ENCODE measurements at regions not wholly inside any gene's neighbourhood (a gene's known extent, or its start where the extent isn't known, plus 50 kb on each side); places are given as distances from the start of the nearest gene placed in this dataset.

- Mint-ChIP-seq H3K27me3 (peaks cover 9% of the 10 kb centered on the region), H3K36me3 (peaks cover 2% of the 10 kb centered on the region), H3K4me3 (no peak overlapping the region), H3K27ac (no peak overlapping the region), H3K9me3 (no peaks in the 10 kb centered on the region), H3K4me1 (no peaks in the 10 kb centered on the region)
- ATAC-seq (ENCODE audit: low read depth) (no peak), DNase-seq (ENCODE audit: low spot score in 2 of 2) (no peak)
These were observed 260.6 kb upstream of the NCKAP5 start for GRCh38 chr2:133828913-133829312.

GRCh38 chr2:133829450-133830020 is 261.3 kb upstream of the NCKAP5 start:
- Mint-ChIP-seq H3K9me3 (no peaks in the 10 kb centered on the region), H3K4me3 (no peak overlapping the region), H3K36me3 (peaks cover 2% of the 10 kb centered on the region), H3K27ac (no peak overlapping the region), H3K27me3 (peaks cover 9% of the 10 kb centered on the region), H3K4me1 (no peaks in the 10 kb centered on the region)
- DNase-seq (ENCODE audit: low spot score in 2 of 2) (no peak), ATAC-seq (ENCODE audit: low read depth) (no peak)

GRCh38 chr2:133833746-133834145 is 265.5 kb upstream of the NCKAP5 start:
- DNase-seq (ENCODE audit: low spot score in 2 of 2) = no peak
- Mint-ChIP-seq H3K27me3 (no peaks in the 10 kb centered on the region), H3K4me3 (no peak overlapping the region), H3K4me1 (peaks cover 2% of the 10 kb centered on the region), H3K9me3 (no peaks in the 10 kb centered on the region), H3K36me3 (no peaks in the 10 kb centered on the region), H3K27ac (no peak overlapping the region)
- no peak for ATAC-seq (ENCODE audit: low read depth)

GRCh38 chr2:133835821-133836619 is 267.8 kb upstream of the NCKAP5 start:
- H3K27me3 Mint-ChIP-seq = no peaks in the 10 kb centered on the region
- H3K27ac Mint-ChIP-seq = no peak overlapping the region
- no peaks in the 10 kb centered on the region for H3K36me3 Mint-ChIP-seq
- ATAC-seq (ENCODE audit: low read depth) = peak; percentile 52
- H3K9me3 Mint-ChIP-seq = no peaks in the 10 kb centered on the region
- no peak overlapping the region for H3K4me3 Mint-ChIP-seq
- H3K4me1 Mint-ChIP-seq = peaks cover 2% of the 10 kb centered on the region
- no peak for DNase-seq (ENCODE audit: low spot score in 2 of 2)

GRCh38 chr2:133836691-133837345 is 268.6 kb upstream of the NCKAP5 start:
- no peak overlapping the region for H3K4me3 Mint-ChIP-seq
- no peak for DNase-seq (ENCODE audit: low spot score in 2 of 2)
- no peak overlapping the region for H3K27ac Mint-ChIP-seq
- H3K4me1 Mint-ChIP-seq = peaks cover 2% of the 10 kb centered on the region
- H3K9me3 Mint-ChIP-seq = no peaks in the 10 kb centered on the region
- H3K36me3 Mint-ChIP-seq = no peaks in the 10 kb centered on the region
- H3K27me3 Mint-ChIP-seq = no peaks in the 10 kb centered on the region
- no peak for ATAC-seq (ENCODE audit: low read depth)

GRCh38 chr2:133837441-133838094 is 269.3 kb upstream of the NCKAP5 start:
- no peak for DNase-seq (ENCODE audit: low spot score in 2 of 2)

GRCh38 chr2:133838642-133839365 is 270.5 kb upstream of the NCKAP5 start:
- ATAC-seq (ENCODE audit: low read depth) = no peak
- H3K27ac Mint-ChIP-seq = no peak overlapping the region
- H3K27me3 Mint-ChIP-seq = no peaks in the 10 kb centered on the region

More at GRCh38 chr2:133837441-133838094, 269.3 kb upstream of the NCKAP5 start:
- Mint-ChIP-seq H3K9me3 (no peaks in the 10 kb centered on the region), H3K27me3 (no peaks in the 10 kb centered on the region), H3K4me3 (no peak overlapping the region), H3K4me1 (peaks cover 2% of the 10 kb centered on the region), H3K27ac (no peak overlapping the region), H3K36me3 (no peaks in the 10 kb centered on the region)
- ATAC-seq (ENCODE audit: low read depth) = no peak

GRCh38 chr2:133839677-133840076 is 271.4 kb upstream of the NCKAP5 start:
- Mint-ChIP-seq H3K4me3 (no peak overlapping the region), H3K36me3 (no peaks in the 10 kb centered on the region), H3K27ac (no peak overlapping the region), H3K4me1 (peaks cover 7% of the 10 kb centered on the region), H3K9me3 (no peaks in the 10 kb centered on the region), H3K27me3 (no peaks in the 10 kb centered on the region)
- no peak for ATAC-seq (ENCODE audit: low read depth)
- DNase-seq (ENCODE audit: low spot score in 2 of 2) = no peak

More at GRCh38 chr2:133838642-133839365, 270.5 kb upstream of the NCKAP5 start:
- Mint-ChIP-seq H3K4me3 (no peak overlapping the region), H3K36me3 (no peaks in the 10 kb centered on the region), H3K4me1 (peaks cover 2% of the 10 kb centered on the region), H3K9me3 (no peaks in the 10 kb centered on the region)
- no peak for DNase-seq (ENCODE audit: low spot score in 2 of 2)

- H3K9me3 Mint-ChIP-seq = no peaks in the 10 kb centered on the region
- H3K36me3 Mint-ChIP-seq = no peaks in the 10 kb centered on the region
- DNase-seq (ENCODE audit: low spot score in 2 of 2) (no peak), ATAC-seq (ENCODE audit: low read depth) (no peak)
- H3K4me3 Mint-ChIP-seq = no peak overlapping the region
- H3K4me1 Mint-ChIP-seq = peaks cover 7% of the 10 kb centered on the region
- H3K27me3 Mint-ChIP-seq = no peaks in the 10 kb centered on the region
- no peak overlapping the region for H3K27ac Mint-ChIP-seq
These were observed 272.5 kb upstream of the NCKAP5 start for GRCh38 chr2:133840761-133841160.

GRCh38 chr2:133841900-133842299 is 273.6 kb upstream of the NCKAP5 start:
- Mint-ChIP-seq H3K27me3 (no peaks in the 10 kb centered on the region), H3K9me3 (no peaks in the 10 kb centered on the region), H3K27ac (no peak overlapping the region), H3K4me3 (no peak overlapping the region), H3K36me3 (no peaks in the 10 kb centered on the region), H3K4me1 (peaks cover 4% of the 10 kb centered on the region)
- no peak for DNase-seq (ENCODE audit: low spot score in 2 of 2)
- ATAC-seq (ENCODE audit: low read depth) = no peak

GRCh38 chr2:133842446-133842845 is 274.2 kb upstream of the NCKAP5 start:
- H3K36me3 Mint-ChIP-seq = no peaks in the 10 kb centered on the region
- H3K27ac Mint-ChIP-seq = no peak overlapping the region
- H3K27me3 Mint-ChIP-seq = no peaks in the 10 kb centered on the region
- ATAC-seq (ENCODE audit: low read depth) = no peak
- no peaks in the 10 kb centered on the region for H3K9me3 Mint-ChIP-seq
- DNase-seq (ENCODE audit: low spot score in 2 of 2) = no peak
- peaks cover 4% of the 10 kb centered on the region for H3K4me1 Mint-ChIP-seq
- H3K4me3 Mint-ChIP-seq = no peak overlapping the region

- Mint-ChIP-seq H3K27me3 (no peaks in the 10 kb centered on the region), H3K36me3 (no peaks in the 10 kb centered on the region), H3K27ac (no peak overlapping the region), H3K4me1 (peaks cover 4% of the 10 kb centered on the region), H3K4me3 (no peak overlapping the region), H3K9me3 (no peaks in the 10 kb centered on the region)
- DNase-seq (ENCODE audit: low spot score in 2 of 2) = no peak
- no peak for ATAC-seq (ENCODE audit: low read depth)
These were observed 274.8 kb upstream of the NCKAP5 start for GRCh38 chr2:133843091-133843490.

- DNase-seq (ENCODE audit: low spot score in 2 of 2) (no peak), ATAC-seq (ENCODE audit: low read depth) (no peak)
- Mint-ChIP-seq H3K36me3 (no peaks in the 10 kb centered on the region), H3K27me3 (no peaks in the 10 kb centered on the region), H3K4me3 (no peak overlapping the region), H3K9me3 (no peaks in the 10 kb centered on the region), H3K4me1 (peaks cover 4% of the 10 kb centered on the region), H3K27ac (no peak overlapping the region)
These were observed 275.3 kb upstream of the NCKAP5 start for GRCh38 chr2:133843551-133843950.
